Ishikawa (cell line): ENCODE measurements at regions not wholly inside any gene's neighbourhood (a gene's known extent, or its start where the extent isn't known, plus 50 kb on each side); places are given as distances from the start of the nearest gene placed in this dataset.

Experiments used
- CEBPB ChIP-seq: IDR thresholded peaks from 2 replicates; pipeline ENCODE4 v1.6.1; 2012
- EGR1 ChIP-seq: IDR thresholded peaks from 2 replicates; pipeline ENCODE4 v1.6.1; 2012
- EP300 ChIP-seq: IDR thresholded peaks from 2 replicates; pipeline ENCODE4 v1.6.1; 2012; ENCODE audit warnings: borderline replicate concordance
- FOXM1 ChIP-seq: IDR thresholded peaks from 2 replicates; pipeline ENCODE4 v1.6.1; 2012; ENCODE audit warnings: low read depth, borderline replicate concordance
- MAX ChIP-seq: IDR thresholded peaks from 2 replicates; pipeline ENCODE4 v1.6.1; 2012
- NFIC ChIP-seq: IDR thresholded peaks from 2 replicates; pipeline ENCODE4 v1.6.1; 2012
- TAF1 ChIP-seq: IDR thresholded peaks from 2 replicates; pipeline ENCODE4 v1.6.1; 2012; ENCODE audit warnings: low read depth, mild to moderate bottlenecking
- TCF12 ChIP-seq: IDR thresholded peaks from 2 replicates; pipeline ENCODE4 v1.6.1; 2012; ENCODE audit warnings: low read depth
- YY1 ChIP-seq: IDR thresholded peaks from 2 replicates; pipeline ENCODE4 v1.6.1; 2012; ENCODE audit warnings: low read depth

- no peak for TF ChIP-seq NFIC
- TF ChIP-seq MAX = no peak
- TF ChIP-seq EGR1 = no peak
- no peak for TF ChIP-seq TCF12
- TF ChIP-seq EP300 = no peak
- no peak for TF ChIP-seq YY1
- TF ChIP-seq TAF1 = no peak
- no peak for TF ChIP-seq CEBPB
- TF ChIP-seq FOXM1 = no peak
These were observed 93.9 kb upstream of the MINDY3 start for GRCh38 chr10:15954188-15954587.
